Astrocyte (in vitro differentiated cells and primary cell): ENCODE measurements at regions not wholly inside any gene's neighbourhood (a gene's known extent, or its start where the extent isn't known, plus 50 kb on each side); places are given as distances from the start of the nearest gene placed in this dataset.

Source experiments
- DNase-seq: peaks from one replicate; pipeline ENCODE4 v3.0.0-alpha.2; 2010; ENCODE audit warnings: low read depth
- FAIRE-seq: peaks from 2 replicates; lab custom pipeline; 2011; peaks lifted over from hg19 to GRCh38; lab: Jason Lieb, UNC
- H2AFZ ChIP-seq: 2 replicates; pipeline ENCODE4 v1.6.0; 2012; ENCODE audit warnings: low read depth, low read length, inconsistent platforms
- H3K27ac ChIP-seq: 2 replicates; pipeline ENCODE4 v1.5.1; 2011; ENCODE audit warnings: low read depth, low read length, inconsistent platforms
- H3K27me3 ChIP-seq: 2 replicates; pipeline ENCODE4 v1.6.0; 2011; ENCODE audit warnings: low read length, inconsistent platforms; ENCODE audit not compliant: insufficient read depth
- H3K36me3 ChIP-seq: 2 replicates; pipeline ENCODE4 v1.5.1; 2011; ENCODE audit warnings: low read length, inconsistent platforms; ENCODE audit not compliant: insufficient read depth
- H3K4me1 ChIP-seq: 2 replicates; pipeline ENCODE4 v1.5.1; 2011; ENCODE audit warnings: low read length, inconsistent platforms; ENCODE audit not compliant: insufficient read depth
- H3K4me2 ChIP-seq: 2 replicates; pipeline ENCODE4 v1.6.0; 2012; ENCODE audit warnings: low read length, inconsistent platforms
- H3K4me3 ChIP-seq: 2 replicates; pipeline ENCODE4 v1.5.1; 2011; ENCODE audit warnings: low read depth, mild to moderate bottlenecking, low read length, inconsistent platforms; ENCODE audit not compliant: insufficient read depth
- H3K79me2 ChIP-seq: 2 replicates; pipeline ENCODE4 v1.6.0; 2012; ENCODE audit warnings: mild to moderate bottlenecking, low read length, inconsistent platforms; ENCODE audit not compliant: insufficient read depth
- H3K9ac ChIP-seq: 2 replicates; pipeline ENCODE4 v1.6.0; 2012; ENCODE audit warnings: mild to moderate bottlenecking, low read length, inconsistent platforms
- H3K9me3 ChIP-seq: 2 replicates; pipeline ENCODE4 v1.5.1; 2012; ENCODE audit warnings: low read depth, mild to moderate bottlenecking, low read length, inconsistent platforms; ENCODE audit not compliant: insufficient read depth
- H4K20me1 ChIP-seq: 2 replicates; pipeline ENCODE4 v1.6.0; 2012; ENCODE audit warnings: low read length, inconsistent platforms; ENCODE audit not compliant: insufficient read depth
- H3K27ac Mint-ChIP-seq: one replicate; pipeline ENCODE4 v1.8.0; 2021; ENCODE audit warnings: mild to moderate bottlenecking, mixed read lengths; ENCODE audit not compliant: unreplicated experiment
- H3K27me3 Mint-ChIP-seq: one replicate; pipeline ENCODE4 v1.8.0; 2021; ENCODE audit warnings: low read depth, mixed read lengths; ENCODE audit not compliant: unreplicated experiment
- H3K36me3 Mint-ChIP-seq: one replicate; pipeline ENCODE4 v1.8.0; 2021; ENCODE audit warnings: low read depth, mixed read lengths; ENCODE audit not compliant: unreplicated experiment
- H3K4me1 Mint-ChIP-seq: one replicate; pipeline ENCODE4 v1.8.0; 2021; ENCODE audit warnings: low read depth, mixed read lengths; ENCODE audit not compliant: unreplicated experiment
- H3K4me3 Mint-ChIP-seq: one replicate; pipeline ENCODE4 v1.8.0; 2021; ENCODE audit warnings: mild to moderate bottlenecking, moderate library complexity, mixed read lengths; ENCODE audit not compliant: unreplicated experiment
- H3K9me3 Mint-ChIP-seq: one replicate; pipeline ENCODE4 v1.8.0; 2021; ENCODE audit warnings: mild to moderate bottlenecking, mixed read lengths; ENCODE audit not compliant: unreplicated experiment
- EZH2 ChIP-seq: IDR thresholded peaks from 2 replicates; pipeline ENCODE4 v1.6.1; 2012; ENCODE audit warnings: mild to moderate bottlenecking, low read length, inconsistent platforms; ENCODE audit not compliant: insufficient read depth
- TF ChIP-seq, protein P1 (sequence below): IDR thresholded peaks from 2 replicates; pipeline ENCODE4 v1.5.1; 2011; ENCODE audit warnings: low read depth, mild to moderate bottlenecking, inconsistent platforms, low read length, moderate library complexity; ENCODE audit not compliant: insufficient read depth

- no peaks in the 10 kb centered on the region for H3K36me3 ChIP-seq
- H3K79me2 ChIP-seq = no peaks in the 10 kb centered on the region
- Mint-ChIP-seq H3K4me1 (no peaks in the 10 kb centered on the region), H3K4me3 (no peak overlapping the region), H3K9me3 (no peaks in the 10 kb centered on the region), H3K36me3 (no peaks in the 10 kb centered on the region), H3K27me3 (no peaks in the 10 kb centered on the region), H3K27ac (no peak overlapping the region)
- no peak overlapping the region for H3K4me2 ChIP-seq
- TF ChIP-seq, protein P1, sequence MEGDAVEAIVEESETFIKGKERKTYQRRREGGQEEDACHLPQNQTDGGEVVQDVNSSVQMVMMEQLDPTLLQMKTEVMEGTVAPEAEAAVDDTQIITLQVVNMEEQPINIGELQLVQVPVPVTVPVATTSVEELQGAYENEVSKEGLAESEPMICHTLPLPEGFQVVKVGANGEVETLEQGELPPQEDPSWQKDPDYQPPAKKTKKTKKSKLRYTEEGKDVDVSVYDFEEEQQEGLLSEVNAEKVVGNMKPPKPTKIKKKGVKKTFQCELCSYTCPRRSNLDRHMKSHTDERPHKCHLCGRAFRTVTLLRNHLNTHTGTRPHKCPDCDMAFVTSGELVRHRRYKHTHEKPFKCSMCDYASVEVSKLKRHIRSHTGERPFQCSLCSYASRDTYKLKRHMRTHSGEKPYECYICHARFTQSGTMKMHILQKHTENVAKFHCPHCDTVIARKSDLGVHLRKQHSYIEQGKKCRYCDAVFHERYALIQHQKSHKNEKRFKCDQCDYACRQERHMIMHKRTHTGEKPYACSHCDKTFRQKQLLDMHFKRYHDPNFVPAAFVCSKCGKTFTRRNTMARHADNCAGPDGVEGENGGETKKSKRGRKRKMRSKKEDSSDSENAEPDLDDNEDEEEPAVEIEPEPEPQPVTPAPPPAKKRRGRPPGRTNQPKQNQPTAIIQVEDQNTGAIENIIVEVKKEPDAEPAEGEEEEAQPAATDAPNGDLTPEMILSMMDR = no peak
- TF ChIP-seq EZH2 = no peak
- H3K9me3 ChIP-seq = no peaks in the 10 kb centered on the region
- no peak overlapping the region for H3K9ac ChIP-seq
- H4K20me1 ChIP-seq = no peaks in the 10 kb centered on the region
- FAIRE-seq (no peak), DNase-seq (peak; percentile 72)
- H3K4me3 ChIP-seq = no peak overlapping the region
- peaks cover 5% of the 10 kb centered on the region for H3K4me1 ChIP-seq
- H3K27ac ChIP-seq = no peak overlapping the region
- H2AFZ ChIP-seq = no peak overlapping the region
- no peaks in the 10 kb centered on the region for H3K27me3 ChIP-seq
These were observed 200.2 kb downstream of the PHLDA1 start for GRCh38 chr12:75831402-75831801.

DNA sequence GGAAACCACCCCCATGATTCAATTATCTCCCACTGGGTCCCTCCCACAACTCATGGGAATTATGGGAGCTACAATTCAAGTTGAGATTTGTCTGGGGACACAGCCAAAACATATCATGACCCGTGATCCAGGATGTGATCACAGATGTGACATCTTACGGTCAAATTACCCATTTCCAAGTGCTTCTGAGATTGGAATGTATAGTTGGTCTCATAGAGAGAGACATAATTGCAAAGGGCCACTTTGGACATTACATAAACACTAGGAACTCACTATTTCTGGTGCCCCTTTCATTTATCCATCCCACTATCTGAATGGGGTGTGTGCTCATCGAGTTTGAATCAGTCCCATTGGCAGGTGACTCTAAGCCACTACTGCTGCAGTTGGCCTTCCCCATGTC lies 204.5 kb downstream of the PHLDA1 start:
- no peaks in the 10 kb centered on the region for H3K27me3 ChIP-seq
- H3K79me2 ChIP-seq = no peaks in the 10 kb centered on the region
- no peak overlapping the region for H3K4me2 ChIP-seq
- H3K9me3 ChIP-seq = no peaks in the 10 kb centered on the region
- H3K9me3 Mint-ChIP-seq = no peaks in the 10 kb centered on the region
- no peak overlapping the region for H3K27ac Mint-ChIP-seq
- no peak for DNase-seq
- no peak for FAIRE-seq
- no peak overlapping the region for H3K27ac ChIP-seq
- H3K36me3 ChIP-seq = no peaks in the 10 kb centered on the region
- TF ChIP-seq, protein P1 = no peak
- TF ChIP-seq EZH2 = no peak
- H2AFZ ChIP-seq = no peak overlapping the region
- H3K9ac ChIP-seq = no peak overlapping the region
- no peak overlapping the region for H3K4me3 ChIP-seq
- peaks cover 3% of the 10 kb centered on the region for H3K36me3 Mint-ChIP-seq
- no peaks in the 10 kb centered on the region for H4K20me1 ChIP-seq
- H3K27me3 Mint-ChIP-seq = no peaks in the 10 kb centered on the region
- no peak overlapping the region for H3K4me3 Mint-ChIP-seq
- peaks cover 22% of the 10 kb centered on the region for H3K4me1 ChIP-seq
- H3K4me1 Mint-ChIP-seq = peaks cover 6% of the 10 kb centered on the region

GRCh38 chr12:75825686-75826085 lies 205.9 kb downstream of the PHLDA1 start:
- H3K36me3 Mint-ChIP-seq = peaks cover 3% of the 10 kb centered on the region
- peak overlapping the region; percentile 59 for H3K4me2 ChIP-seq
- no peaks in the 10 kb centered on the region for H3K79me2 ChIP-seq
- H3K4me3 ChIP-seq = no peak overlapping the region
- FAIRE-seq = peak; percentile 55
- H3K4me1 ChIP-seq = peaks cover 24% of the 10 kb centered on the region
- no peaks in the 10 kb centered on the region for H3K36me3 ChIP-seq
- no peak overlapping the region for H3K27ac Mint-ChIP-seq
- no peak overlapping the region for H2AFZ ChIP-seq
- H3K9ac ChIP-seq = peak overlapping the region; percentile 39
- peaks cover 6% of the 10 kb centered on the region for H3K4me1 Mint-ChIP-seq
- no peaks in the 10 kb centered on the region for H4K20me1 ChIP-seq
- no peaks in the 10 kb centered on the region for H3K27me3 Mint-ChIP-seq
- no peak overlapping the region for H3K4me3 Mint-ChIP-seq
- TF ChIP-seq EZH2 = no peak
- TF ChIP-seq, protein P1 = no peak
- no peaks in the 10 kb centered on the region for H3K9me3 Mint-ChIP-seq
- DNase-seq = peak; percentile 97
- H3K9me3 ChIP-seq = no peaks in the 10 kb centered on the region
- H3K27me3 ChIP-seq = no peaks in the 10 kb centered on the region
- peak overlapping the region; percentile 69 for H3K27ac ChIP-seq
